ENCODE measurements at regions not wholly inside any gene's neighbourhood (a gene's known extent, or its start where the extent isn't known, plus 50 kb on each side); places are given as distances from the start of the nearest gene placed in this dataset.

- Histone ChIP-seq H3K9ac (ENCODE audit: low read length) (no peak overlapping the region), H3K14ac (ENCODE audit: low read length in 2 of 2) (no peak overlapping the region), H3K36me3 (ENCODE audit: control insufficient read depth in 1 of 2, insufficient read depth in 2 of 2, low read depth in 1 of 2, low read length in 2 of 2) (no peaks in the 10 kb centered on the region), H2BK15ac (ENCODE audit: low read depth, poor library complexity, severe bottlenecking) (no peak overlapping the region), H3K4ac (ENCODE audit: low read depth in 1 of 2, low read length in 2 of 2) (no peak overlapping the region), H3K4me1 (ENCODE audit: control insufficient read depth, insufficient read depth, low read depth, low read length) (no peaks in the 10 kb centered on the region), H3K27ac (ENCODE audit: low read length, poor library complexity, severe bottlenecking) (no peak overlapping the region), H3K18ac (ENCODE audit: low read depth in 1 of 2, low read length in 2 of 2) (no peak overlapping the region), H3K9me3 (ENCODE audit: control insufficient read depth, low read length) (no peaks in the 10 kb centered on the region), H2AFZ (ENCODE audit: low read depth, low read length) (no peak overlapping the region), H3K27me3 (ENCODE audit: control insufficient read depth in 1 of 2, insufficient read depth in 1 of 2, low read length in 2 of 2) (peaks cover 0 to 16% of the 10 kb centered on the region in 2 experiments), H2BK120ac (ENCODE audit: low read depth, low read length) (no peak overlapping the region), H3K4me2 (ENCODE audit: low read length, poor library complexity, severe bottlenecking) (no peak overlapping the region), H4K8ac (ENCODE audit: low read length) (no peak overlapping the region), H3K79me1 (replicated peaks; ENCODE audit: low read length, poor library complexity, severe bottlenecking) (no peaks in the 10 kb centered on the region), H2AK5ac (ENCODE audit: low read length, severe bottlenecking) (no peak overlapping the region), H3K23ac (ENCODE audit: low read length in 2 of 2) (no peak overlapping the region), H2BK12ac (ENCODE audit: low read length in 2 of 2) (no peak overlapping the region), H2BK5ac (ENCODE audit: low read depth, low read length, poor library complexity, severe bottlenecking) (no peak overlapping the region), H4K91ac (ENCODE audit: low read length) (no peak overlapping the region), H3K4me3 (ENCODE audit: insufficient read depth in 1 of 2, low read depth in 1 of 2, low read length in 2 of 2) (no peak overlapping the region)
- no peak for DNase-seq
- 79% methylated on average over 24 of the region's 25 CpGs for WGBS
Measured at GRCh38 chr15:93246266-93247242, 157.5 kb upstream of the RGMA start.

GRCh38 chr15:93245661-93246042 lies 156.6 kb upstream of the RGMA start:
- 47% methylated on average over 5 of the region's 5 CpGs for WGBS
- peaks cover 0 to 16% of the 10 kb centered on the region in 2 experiments for H3K27me3 ChIP-seq (ENCODE audit: control insufficient read depth in 1 of 2, insufficient read depth in 1 of 2, low read length in 2 of 2)
- no peaks in the 10 kb centered on the region for H3K9me3 ChIP-seq (ENCODE audit: control insufficient read depth, low read length)
- H3K14ac ChIP-seq (ENCODE audit: low read length in 2 of 2): no peak overlapping the region
- no peak overlapping the region for H4K91ac ChIP-seq (ENCODE audit: low read length)
- no peak overlapping the region for H2AK5ac ChIP-seq (ENCODE audit: low read length, severe bottlenecking)
- no peaks in the 10 kb centered on the region for H3K36me3 ChIP-seq (ENCODE audit: control insufficient read depth in 1 of 2, insufficient read depth in 2 of 2, low read depth in 1 of 2, low read length in 2 of 2)
- H3K23ac ChIP-seq (ENCODE audit: low read length in 2 of 2): no peak overlapping the region
- no peak overlapping the region for H3K4me2 ChIP-seq (ENCODE audit: low read length, poor library complexity, severe bottlenecking)
- no peak for DNase-seq
- no peak overlapping the region for H3K18ac ChIP-seq (ENCODE audit: low read depth in 1 of 2, low read length in 2 of 2)
- no peak overlapping the region for H3K4me3 ChIP-seq (ENCODE audit: insufficient read depth in 1 of 2, low read depth in 1 of 2, low read length in 2 of 2)
- no peaks in the 10 kb centered on the region for H3K4me1 ChIP-seq (ENCODE audit: control insufficient read depth, insufficient read depth, low read depth, low read length)
- no peaks in the 10 kb centered on the region for H3K79me1 ChIP-seq (replicated peaks; ENCODE audit: low read length, poor library complexity, severe bottlenecking)
- H3K27ac ChIP-seq (ENCODE audit: low read length, poor library complexity, severe bottlenecking): no peak overlapping the region
- H2AFZ ChIP-seq (ENCODE audit: low read depth, low read length): no peak overlapping the region
- H2BK5ac ChIP-seq (ENCODE audit: low read depth, low read length, poor library complexity, severe bottlenecking): no peak overlapping the region
- no peak overlapping the region for H2BK15ac ChIP-seq (ENCODE audit: low read depth, poor library complexity, severe bottlenecking)
- H2BK12ac ChIP-seq (ENCODE audit: low read length in 2 of 2): no peak overlapping the region
- H3K4ac ChIP-seq (ENCODE audit: low read depth in 1 of 2, low read length in 2 of 2): no peak overlapping the region
- H3K9ac ChIP-seq (ENCODE audit: low read length): no peak overlapping the region
- H2BK120ac ChIP-seq (ENCODE audit: low read depth, low read length): no peak overlapping the region
- H4K8ac ChIP-seq (ENCODE audit: low read length): no peak overlapping the region

GRCh38 chr15:93244696-93245660 lies 156.0 kb upstream of the RGMA start:
- Histone ChIP-seq H3K27ac (ENCODE audit: low read length, poor library complexity, severe bottlenecking) (no peak overlapping the region), H3K4ac (ENCODE audit: low read depth in 1 of 2, low read length in 2 of 2) (no peak overlapping the region), H3K4me1 (ENCODE audit: control insufficient read depth, insufficient read depth, low read depth, low read length) (no peaks in the 10 kb centered on the region), H2AK5ac (ENCODE audit: low read length, severe bottlenecking) (no peak overlapping the region), H3K27me3 (ENCODE audit: control insufficient read depth in 1 of 2, insufficient read depth in 1 of 2, low read length in 2 of 2) (peaks cover 0 to 16% of the 10 kb centered on the region in 2 experiments), H2BK12ac (ENCODE audit: low read length in 2 of 2) (no peak overlapping the region), H4K8ac (ENCODE audit: low read length) (no peak overlapping the region), H3K14ac (ENCODE audit: low read length in 2 of 2) (no peak overlapping the region), H3K79me1 (replicated peaks; ENCODE audit: low read length, poor library complexity, severe bottlenecking) (no peaks in the 10 kb centered on the region), H2BK15ac (ENCODE audit: low read depth, poor library complexity, severe bottlenecking) (no peak overlapping the region), H3K18ac (ENCODE audit: low read depth in 1 of 2, low read length in 2 of 2) (no peak overlapping the region), H2BK5ac (ENCODE audit: low read depth, low read length, poor library complexity, severe bottlenecking) (no peak overlapping the region), H3K9ac (ENCODE audit: low read length) (no peak overlapping the region), H3K9me3 (ENCODE audit: control insufficient read depth, low read length) (no peaks in the 10 kb centered on the region), H4K91ac (ENCODE audit: low read length) (no peak overlapping the region), H3K36me3 (ENCODE audit: control insufficient read depth in 1 of 2, insufficient read depth in 2 of 2, low read depth in 1 of 2, low read length in 2 of 2) (no peaks in the 10 kb centered on the region), H3K4me3 (ENCODE audit: insufficient read depth in 1 of 2, low read depth in 1 of 2, low read length in 2 of 2) (no peak overlapping the region), H3K4me2 (ENCODE audit: low read length, poor library complexity, severe bottlenecking) (no peak overlapping the region), H2AFZ (ENCODE audit: low read depth, low read length) (no peak overlapping the region), H3K23ac (ENCODE audit: low read length in 2 of 2) (no peak overlapping the region), H2BK120ac (ENCODE audit: low read depth, low read length) (no peak overlapping the region)
- 90% methylated on average over 26 of the region's 26 CpGs for WGBS
- DNase-seq: no peak

GRCh38 chr15:93243573-93243972 lies 154.6 kb upstream of the RGMA start:
- no peak overlapping the region for H3K23ac ChIP-seq (ENCODE audit: low read length in 2 of 2)
- H3K27ac ChIP-seq (ENCODE audit: low read length, poor library complexity, severe bottlenecking): no peak overlapping the region
- H3K79me1 ChIP-seq (replicated peaks; ENCODE audit: low read length, poor library complexity, severe bottlenecking): no peaks in the 10 kb centered on the region
- H3K4me2 ChIP-seq (ENCODE audit: low read length, poor library complexity, severe bottlenecking): no peak overlapping the region
- H2AK5ac ChIP-seq (ENCODE audit: low read length, severe bottlenecking): no peak overlapping the region
- WGBS: 85% methylated on average over 8 of the region's 9 CpGs
- H2BK5ac ChIP-seq (ENCODE audit: low read depth, low read length, poor library complexity, severe bottlenecking): no peak overlapping the region
- no peak overlapping the region for H2BK15ac ChIP-seq (ENCODE audit: low read depth, poor library complexity, severe bottlenecking)
- no peak overlapping the region for H3K9ac ChIP-seq (ENCODE audit: low read length)
- no peak overlapping the region for H4K91ac ChIP-seq (ENCODE audit: low read length)
- H3K18ac ChIP-seq (ENCODE audit: low read depth in 1 of 2, low read length in 2 of 2): no peak overlapping the region
- H2AFZ ChIP-seq (ENCODE audit: low read depth, low read length): no peak overlapping the region
- no peak for DNase-seq
- H3K4me3 ChIP-seq (ENCODE audit: insufficient read depth in 1 of 2, low read depth in 1 of 2, low read length in 2 of 2): no peak overlapping the region
- H3K36me3 ChIP-seq (ENCODE audit: control insufficient read depth in 1 of 2, insufficient read depth in 2 of 2, low read depth in 1 of 2, low read length in 2 of 2): no peaks in the 10 kb centered on the region
- H4K8ac ChIP-seq (ENCODE audit: low read length): no peak overlapping the region
- H3K4me1 ChIP-seq (ENCODE audit: control insufficient read depth, insufficient read depth, low read depth, low read length): no peaks in the 10 kb centered on the region
- no peak overlapping the region for H2BK120ac ChIP-seq (ENCODE audit: low read depth, low read length)
- H3K27me3 ChIP-seq (ENCODE audit: control insufficient read depth in 1 of 2, insufficient read depth in 1 of 2, low read length in 2 of 2): peaks cover 0 to 16% of the 10 kb centered on the region in 2 experiments
- no peak overlapping the region for H3K4ac ChIP-seq (ENCODE audit: low read depth in 1 of 2, low read length in 2 of 2)
- H3K9me3 ChIP-seq (ENCODE audit: control insufficient read depth, low read length): peaks cover 4% of the 10 kb centered on the region
- H3K14ac ChIP-seq (ENCODE audit: low read length in 2 of 2): no peak overlapping the region
- H2BK12ac ChIP-seq (ENCODE audit: low read length in 2 of 2): no peak overlapping the region
